MM.1S (cell line): ENCODE measurements at regions not wholly inside any gene's neighbourhood (a gene's known extent, or its start where the extent isn't known, plus 50 kb on each side); places are given as distances from the start of the nearest gene placed in this dataset.

Experiments
- DNase-seq: peaks from one replicate; pipeline ENCODE4 v3.0.0-alpha.2; 2015
- H2AFZ ChIP-seq: fragments of 300-600 bp; sonication (generic); 2 replicates; pipeline ENCODE4 v1.6.0; 2016; ENCODE audit warnings: antibody characterized with exemption, low read length
- H3F3A ChIP-seq: fragments of 300-600 bp; sonication (generic); 2 replicates; pipeline ENCODE4 v1.6.1; 2016; ENCODE audit warnings: mild to moderate bottlenecking, antibody characterized with exemption, low read length, moderate library complexity, mixed read lengths; ENCODE audit not compliant: insufficient read depth
- H3K27ac ChIP-seq: fragments of 300-600 bp; sonication (generic); 2 replicates; pipeline ENCODE4 v1.5.1; 2016; ENCODE audit warnings: mild to moderate bottlenecking, low read length
- H3K27me3 ChIP-seq: fragments of 300-600 bp; sonication (generic); replicated peaks from 2 replicates; pipeline ENCODE4 v1.6.0; 2016; ENCODE audit warnings: low read length; ENCODE audit not compliant: insufficient read depth
- H3K36me3 ChIP-seq: fragments of 300-600 bp; sonication (generic); replicated peaks from 2 replicates; pipeline ENCODE4 v1.6.1; 2016; ENCODE audit warnings: mild to moderate bottlenecking, low read length, mixed read lengths; ENCODE audit not compliant: insufficient read depth
- H3K4me1 ChIP-seq: fragments of 300-600 bp; sonication (generic); 2 replicates; pipeline ENCODE4 v1.6.1; 2016; ENCODE audit warnings: low read length, mixed read lengths
- H3K4me2 ChIP-seq: fragments of 300-600 bp; sonication (generic); 2 replicates; pipeline ENCODE4 v1.6.0; 2016; ENCODE audit warnings: low read depth, low read length
- H3K4me3 ChIP-seq: fragments of 300-600 bp; sonication (generic); 2 replicates; pipeline ENCODE4 v1.5.1; 2016; ENCODE audit warnings: low read length, mixed read lengths
- H3K79me2 ChIP-seq: fragments of 300-600 bp; sonication (generic); 2 replicates; pipeline ENCODE4 v1.6.1; 2016; ENCODE audit warnings: mixed run types, low read length, mixed read lengths
- H3K9ac ChIP-seq: fragments of 300-600 bp; sonication (generic); 2 replicates; pipeline ENCODE4 v1.6.1; 2016; ENCODE audit warnings: low read length, mixed read lengths
- H3K9me2 ChIP-seq: fragments of 300-600 bp; sonication (generic); replicated peaks from 2 replicates; pipeline ENCODE4 v1.6.1; 2016; ENCODE audit warnings: mild to moderate bottlenecking, low read length, mixed read lengths; ENCODE audit not compliant: insufficient read depth
- H3K9me3 ChIP-seq: fragments of 300-600 bp; sonication (generic); replicated peaks from 2 replicates; pipeline ENCODE4 v1.6.1; 2016; ENCODE audit warnings: mild to moderate bottlenecking, low read length, mixed read lengths; ENCODE audit not compliant: insufficient read depth
- H4K20me1 ChIP-seq: fragments of 300-600 bp; sonication (generic); 2 replicates; pipeline ENCODE4 v1.6.1; 2016; ENCODE audit warnings: mild to moderate bottlenecking, low read length, moderate library complexity, mixed read lengths; ENCODE audit not compliant: insufficient read depth
- CTCF ChIP-seq: fragments of 300-600 bp; sonication (generic); IDR thresholded peaks from 2 replicates; pipeline ENCODE4 v1.5.1; 2016; ENCODE audit warnings: antibody characterized with exemption, low read length, mixed read lengths
- EZH2 ChIP-seq: fragments of 300-600 bp; sonication (generic); optimal IDR thresholded peaks from 2 replicates; pipeline ENCODE3; 2017; ENCODE audit warnings: low read depth, mild to moderate bottlenecking, antibody characterized with exemption, low read length, mixed read lengths
- EZH2phosphoT487 ChIP-seq: fragments of 300-600 bp; sonication (generic); IDR thresholded peaks from 2 replicates; pipeline ENCODE4 v1.6.1; 2018; ENCODE audit warnings: antibody characterized with exemption, low read length

GRCh38 chr3:107132674-107133073 lies 244.6 kb upstream of the CCDC54 start:
- Histone ChIP-seq H3K9me2 (no peaks in the 10 kb centered on the region), H3K36me3 (no peaks in the 10 kb centered on the region), H3K9ac (no peak overlapping the region), H3K27me3 (no peaks in the 10 kb centered on the region), H3K9me3 (no peaks in the 10 kb centered on the region), H3K4me1 (no peaks in the 10 kb centered on the region), H2AFZ (no peak overlapping the region), H4K20me1 (no peaks in the 10 kb centered on the region), H3F3A (no peaks in the 10 kb centered on the region), H3K27ac (no peak overlapping the region), H3K4me3 (no peak overlapping the region), H3K4me2 (no peak overlapping the region), H3K79me2 (no peaks in the 10 kb centered on the region)
- no peak for DNase-seq
- TF ChIP-seq CTCF, result no peak
- no peak for TF ChIP-seq EZH2

GRCh38 chr3:107133891-107134290 lies 243.3 kb upstream of the CCDC54 start:
- Histone ChIP-seq H3K4me2 (no peak overlapping the region), H3K9ac (no peak overlapping the region), H3K4me3 (no peak overlapping the region), H3K27me3 (no peaks in the 10 kb centered on the region), H3F3A (no peaks in the 10 kb centered on the region), H3K9me2 (no peaks in the 10 kb centered on the region), H3K79me2 (no peaks in the 10 kb centered on the region), H3K4me1 (no peaks in the 10 kb centered on the region), H3K9me3 (no peaks in the 10 kb centered on the region), H3K36me3 (no peaks in the 10 kb centered on the region), H3K27ac (no peak overlapping the region), H2AFZ (no peak overlapping the region), H4K20me1 (no peaks in the 10 kb centered on the region)
- TF ChIP-seq EZH2 (no peak), EZH2phosphoT487 (no peak), CTCF (no peak)
- no peak for DNase-seq

GRCh38 chr3:107142171-107142570 lies 235.1 kb upstream of the CCDC54 start:
- no peaks in the 10 kb centered on the region for H4K20me1 ChIP-seq
- H3K4me3 ChIP-seq, result no peak overlapping the region
- H3K9me2 ChIP-seq, result no peaks in the 10 kb centered on the region
- 0 out of 2 replicates have a peak, but pooled peaks cover 4% of the 10 kb centered on the region for H3F3A ChIP-seq
- no peaks in the 10 kb centered on the region for H3K9me3 ChIP-seq
- H2AFZ ChIP-seq, result no peak overlapping the region
- H3K4me2 ChIP-seq, result no peak overlapping the region
- TF ChIP-seq EZH2 (no peak), EZH2phosphoT487 (no peak), CTCF (no peak)
- no peaks in the 10 kb centered on the region for H3K36me3 ChIP-seq
- no peaks in the 10 kb centered on the region for H3K79me2 ChIP-seq
- no peaks in the 10 kb centered on the region for H3K27me3 ChIP-seq
- peaks cover 17% of the 10 kb centered on the region for H3K4me1 ChIP-seq
- no peak overlapping the region for H3K9ac ChIP-seq
- no peak overlapping the region for H3K27ac ChIP-seq
- peak; percentile 10 for DNase-seq
